ENCODE measurements at regions not wholly inside any gene's neighbourhood (a gene's known extent, or its start where the extent isn't known, plus 50 kb on each side); places are given as distances from the start of the nearest gene placed in this dataset.

GRCh38 chr15:46872286-46872980 lies 844.9 kb upstream of the SEMA6D start:
- DNase-seq (ENCODE audit: low read depth): no peak
- TF ChIP-seq MAX (IDR thresholded peaks at IDR 0.05; ENCODE audit: low read depth, low read length): no peak
- TF ChIP-seq CTCF (IDR thresholded peaks at IDR 0.05; ENCODE audit: low read depth, low read length): no peak
- no peak overlapping the region for H3K4me3 ChIP-seq (ENCODE audit: low read depth, low read length)

- DNase-seq (ENCODE audit: low read depth): no peak
- TF ChIP-seq POLR2A (IDR thresholded peaks at IDR 0.05; ENCODE audit: extremely low read depth, insufficient read length) (no peak), CTCF (IDR thresholded peaks at IDR 0.05; ENCODE audit: low read depth, low read length) (no peak), MYC (IDR thresholded peaks at IDR 0.05; ENCODE audit: low read depth, low read length) (no peak), MAX (IDR thresholded peaks at IDR 0.05; ENCODE audit: low read depth, low read length) (no peak)
- H3K4me3 ChIP-seq (ENCODE audit: low read depth, low read length): no peak overlapping the region
Measured at GRCh38 chr15:46872981-46873330, 844.3 kb upstream of the SEMA6D start.

- no peak for DNase-seq (ENCODE audit: low read depth)
- TF ChIP-seq POLR2A (IDR thresholded peaks at IDR 0.05; ENCODE audit: extremely low read depth, insufficient read length) (no peak), CTCF (IDR thresholded peaks at IDR 0.05; ENCODE audit: low read depth, low read length) (no peak), MYC (IDR thresholded peaks at IDR 0.05; ENCODE audit: low read depth, low read length) (no peak)
- H3K4me3 ChIP-seq (ENCODE audit: low read depth, low read length): no peak overlapping the region
Measured at GRCh38 chr15:46879032-46879770, 838.1 kb upstream of the SEMA6D start.

- H3K4me3 ChIP-seq (ENCODE audit: low read depth, low read length): no peak overlapping the region
- DNase-seq (ENCODE audit: low read depth): no peak
- TF ChIP-seq MAX (IDR thresholded peaks at IDR 0.05; ENCODE audit: low read depth, low read length) (no peak), MYC (IDR thresholded peaks at IDR 0.05; ENCODE audit: low read depth, low read length) (no peak)
Measured at GRCh38 chr15:46880791-46881190, 836.5 kb upstream of the SEMA6D start.

GRCh38 chr15:46892621-46893160 lies 824.6 kb upstream of the SEMA6D start:
- H3K4me3 ChIP-seq (ENCODE audit: low read depth, low read length): no peak overlapping the region
- DNase-seq (ENCODE audit: low read depth): no peak
- TF ChIP-seq POLR2A (IDR thresholded peaks at IDR 0.05; ENCODE audit: extremely low read depth, insufficient read length) (no peak), MYC (IDR thresholded peaks at IDR 0.05; ENCODE audit: low read depth, low read length) (no peak), CTCF (IDR thresholded peaks at IDR 0.05; ENCODE audit: low read depth, low read length) (no peak), MAX (IDR thresholded peaks at IDR 0.05; ENCODE audit: low read depth, low read length) (no peak)

GRCh38 chr15:46894644-46895043 lies 822.7 kb upstream of the SEMA6D start:
- H3K4me3 ChIP-seq (ENCODE audit: low read depth, low read length): no peak overlapping the region
- DNase-seq (ENCODE audit: low read depth): no peak
- TF ChIP-seq CTCF (IDR thresholded peaks at IDR 0.05; ENCODE audit: low read depth, low read length) (no peak), POLR2A (IDR thresholded peaks at IDR 0.05; ENCODE audit: extremely low read depth, insufficient read length) (no peak), MAX (IDR thresholded peaks at IDR 0.05; ENCODE audit: low read depth, low read length) (no peak), MYC (IDR thresholded peaks at IDR 0.05; ENCODE audit: low read depth, low read length) (no peak)
